Testis (tissue), 2 donors: ENCODE measurements at regions not wholly inside any gene's neighbourhood (a gene's known extent, or its start where the extent isn't known, plus 50 kb on each side); places are given as distances from the start of the nearest gene placed in this dataset.

Experiments
- DNase-seq: peaks from one replicate; pipeline ENCODE4 v3.0.0-alpha.2; 2019
- H3K27ac ChIP-seq, 2 donors: fragments of 200-600 bp; sonication (generic); one replicate each; pipeline ENCODE4 v1.5.1; 2019
- H3K27me3 ChIP-seq: fragments of 200-600 bp; sonication (generic); one replicate; pipeline ENCODE4 v1.5.1; 2019
- H3K36me3 ChIP-seq: fragments of 200-600 bp; sonication (generic); one replicate; pipeline ENCODE4 v1.5.1; 2017; ENCODE audit warnings: low read depth; ENCODE audit errors: missing control alignments
- H3K4me1 ChIP-seq: fragments of 200-600 bp; sonication (generic); one replicate; pipeline ENCODE4 v1.5.1; 2019
- H3K4me3 ChIP-seq, 2 donors: fragments of 200-600 bp; sonication (generic); one replicate each; pipeline ENCODE4 v1.5.1; 2017 to 2019
- H3K9me3 ChIP-seq: fragments of 200-600 bp; sonication (generic); one replicate; pipeline ENCODE4 v1.5.1; 2017
- CTCF ChIP-seq, 3 experiments: fragments of 450-650 bp in 2 of 3; fragments of 200-600 bp in 1 of 3; sonication (generic) in 1 of 3; IDR thresholded peaks; one replicate each; pipeline ENCODE4 v1.5.1; 2016 to 2019; ENCODE audit warnings: antibody characterized with exemption in 3 of 3, mild to moderate bottlenecking in 2 of 3, moderate library complexity in 1 of 3
- POLR2A ChIP-seq: fragments of 450-650 bp; IDR thresholded peaks from one replicate; pipeline ENCODE4 v1.6.1; 2017; ENCODE audit warnings: antibody characterized with exemption, mild to moderate bottlenecking, moderate library complexity
- WGBS, 2 donors: methylation state at CpG; one replicate each; pipeline ENCODE4 v1.1.5; 2018; 5-methylcytosine and 5-hydroxymethylcytosine counted together
- intact Hi-C: fragments of 100-400 bp; cut with DNase I; formaldehyde crosslinking; loops from one replicate; pipeline ENCODE4 v1.15.1; 2023; ENCODE audit warnings: low total_unique reads

DNA sequence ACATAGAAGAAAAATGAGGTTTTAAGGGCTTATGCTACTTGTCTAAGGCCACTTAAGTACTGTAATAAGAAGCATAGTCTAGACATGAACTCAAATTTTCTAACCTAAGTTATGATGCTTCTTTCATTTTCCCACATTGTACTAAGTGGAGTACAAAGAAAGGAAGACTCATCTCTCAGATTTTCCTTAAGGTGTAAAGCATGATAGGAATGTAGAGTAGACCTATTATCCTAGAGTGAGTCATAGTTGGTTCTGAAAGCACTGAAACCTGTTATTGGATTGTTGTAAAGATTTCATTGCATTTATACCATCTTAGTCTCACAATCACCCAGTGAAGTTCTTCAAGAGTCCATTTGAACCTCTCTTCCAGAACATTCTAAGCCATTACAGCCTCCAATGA, 343.8 kb downstream of the TOX3 start:
- H3K27ac ChIP-seq = no peak overlapping the region

DNA sequence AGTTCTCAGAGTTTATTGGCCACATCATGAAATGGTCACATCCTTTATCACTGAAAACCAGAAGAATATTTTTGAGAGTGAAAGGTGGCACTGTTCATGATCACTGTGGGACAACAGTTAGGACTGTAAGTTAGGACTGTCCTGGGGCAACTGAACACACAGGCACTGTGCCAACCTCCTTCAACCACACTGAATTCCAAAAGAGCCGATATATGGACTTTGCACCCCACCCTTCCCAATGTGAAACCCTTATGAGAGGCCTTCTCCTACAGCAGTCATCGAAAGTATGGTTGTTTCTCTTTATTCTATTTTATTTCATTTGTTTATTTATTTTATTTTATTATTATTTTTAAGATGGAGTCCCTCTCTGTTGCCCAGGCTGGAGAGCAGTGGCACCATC, 353.5 kb downstream of the TOX3 start:
- no peak for TF ChIP-seq POLR2A
- no peak for TF ChIP-seq CTCF (IDR thresholded peaks at IDR 0.05)
- no peaks in the 10 kb centered on the region for H3K9me3 ChIP-seq
- H3K36me3 ChIP-seq = no peaks in the 10 kb centered on the region
- intact Hi-C loops = no loop called here
- no peaks in the 10 kb centered on the region for H3K27me3 ChIP-seq
- no peak overlapping the region for H3K27ac ChIP-seq
- no peaks in the 10 kb centered on the region for H3K4me1 ChIP-seq
- H3K4me3 ChIP-seq = no peak overlapping the region
- WGBS, 2 donors = 92 to 93% methylated on average over 2 of the region's 2 CpGs
- no peak for DNase-seq

More for the DNA sequence above, 343.8 kb downstream of the TOX3 start:
- Histone ChIP-seq H3K4me1 (no peaks in the 10 kb centered on the region), H3K4me3 (no peak overlapping the region), H3K9me3 (no peaks in the 10 kb centered on the region), H3K27me3 (no peaks in the 10 kb centered on the region), H3K36me3 (no peaks in the 10 kb centered on the region)
- DNase-seq = no peak
- intact Hi-C loops = no loop called here
- TF ChIP-seq CTCF (IDR thresholded peaks at IDR 0.05) (no peak), POLR2A (no peak)

DNA sequence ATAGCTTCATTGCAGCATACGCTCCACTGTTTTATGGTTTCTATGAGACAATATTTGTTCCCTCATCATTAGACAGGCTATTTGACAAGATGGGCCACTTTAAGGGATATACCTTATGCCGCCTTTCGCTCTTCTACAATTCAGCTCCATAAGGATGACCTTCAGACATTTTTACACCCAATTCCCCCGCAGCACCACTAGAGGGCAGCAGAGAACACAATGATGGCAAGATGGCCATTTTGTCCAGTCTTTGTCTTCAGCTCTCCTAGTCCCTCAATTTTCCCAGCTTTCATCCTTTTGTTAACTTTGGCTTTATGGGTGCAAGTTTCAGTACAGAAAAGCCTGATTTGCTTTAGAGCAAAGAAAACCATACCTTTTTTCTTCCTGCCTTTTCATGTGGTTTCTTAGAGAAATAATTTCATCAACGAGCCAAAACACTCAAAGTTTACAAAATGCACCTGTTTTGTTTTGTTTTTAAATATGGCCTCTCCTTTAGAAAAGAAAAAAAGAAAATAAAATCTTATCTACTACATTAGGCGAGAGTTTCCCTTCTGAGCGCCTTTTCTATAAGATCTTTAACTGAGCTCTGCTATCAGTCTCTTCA, 355.3 kb downstream of the TOX3 start:
- peak; percentile 77 for DNase-seq
- Histone ChIP-seq H3K4me3 (no peak overlapping the region), H3K9me3 (no peaks in the 10 kb centered on the region), H3K36me3 (no peaks in the 10 kb centered on the region), H3K27ac (no peak overlapping the region), H3K4me1 (no peaks in the 10 kb centered on the region), H3K27me3 (no peaks in the 10 kb centered on the region)
- TF ChIP-seq CTCF (IDR thresholded peaks at IDR 0.05) (peak; percentile 68 to 93 (median 81)), POLR2A (no peak)
- intact Hi-C loops = no loop called here
- WGBS, 2 donors = 42 to 44% methylated on average over 7 of the region's 7 CpGs

DNA sequence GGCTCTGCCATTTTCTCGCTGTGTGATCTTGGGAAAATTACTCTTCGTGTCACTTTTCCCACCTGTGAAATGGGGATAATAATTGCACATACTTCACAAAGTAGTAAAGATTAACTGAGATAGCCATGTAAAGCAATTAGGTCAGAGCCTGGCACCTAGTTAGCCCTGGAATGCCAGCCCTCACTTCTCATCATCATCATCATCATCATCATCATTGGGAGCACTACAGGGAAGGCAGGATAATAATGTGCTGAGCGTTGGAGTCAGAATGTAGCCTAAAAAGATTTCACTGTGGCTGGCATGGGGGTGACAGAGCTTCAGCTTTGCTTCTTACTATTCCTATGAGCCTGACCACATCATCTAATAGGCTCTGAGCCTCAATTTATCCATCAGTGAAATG, 362.6 kb downstream of the TOX3 start:
- no peak for DNase-seq
- Histone ChIP-seq H3K4me1 (no peaks in the 10 kb centered on the region), H3K27me3 (no peaks in the 10 kb centered on the region), H3K36me3 (no peaks in the 10 kb centered on the region), H3K27ac (no peak overlapping the region), H3K4me3 (no peak overlapping the region), H3K9me3 (no peaks in the 10 kb centered on the region)
- 71 to 74% methylated on average over 3 of the region's 3 CpGs for WGBS, 2 donors
- TF ChIP-seq CTCF (IDR thresholded peaks at IDR 0.05) (no peak), POLR2A (no peak)
- intact Hi-C loops = no loop called here

GRCh38 chr16:52182840-52183239, 364.1 kb downstream of the TOX3 start:
- no peak overlapping the region for H3K27ac ChIP-seq
- intact Hi-C loops = no loop called here
- TF ChIP-seq POLR2A (no peak), CTCF (IDR thresholded peaks at IDR 0.05) (no peak)
- no peaks in the 10 kb centered on the region for H3K27me3 ChIP-seq
- no peaks in the 10 kb centered on the region for H3K36me3 ChIP-seq
- H3K4me1 ChIP-seq = no peaks in the 10 kb centered on the region
- H3K9me3 ChIP-seq = no peaks in the 10 kb centered on the region
- no peak overlapping the region for H3K4me3 ChIP-seq
- no peak for DNase-seq
- 82 to 90% methylated on average over 2 of the region's 2 CpGs for WGBS, 2 donors
